ENCODE measurements at regions not wholly inside any gene's neighbourhood (a gene's known extent, or its start where the extent isn't known, plus 50 kb on each side); places are given as distances from the start of the nearest gene placed in this dataset.

DNA sequence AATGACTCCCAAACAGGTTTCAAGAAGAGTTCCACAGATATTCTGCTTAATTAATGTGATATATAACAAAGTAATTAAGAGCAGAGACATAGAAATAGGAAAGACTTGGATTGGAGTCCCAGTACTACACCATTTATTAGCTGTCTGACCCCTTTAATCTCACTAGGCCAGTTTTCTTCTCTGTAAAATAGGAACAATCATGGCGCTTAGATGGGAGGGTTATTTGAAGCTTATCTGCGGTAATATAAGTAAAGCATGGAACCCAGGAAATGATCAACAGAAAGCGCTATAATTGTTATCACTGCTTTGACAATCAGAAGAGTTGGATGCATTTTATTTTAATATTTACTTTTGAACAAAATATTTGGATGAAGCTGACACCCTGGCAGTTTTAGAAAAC, 71.3 kb upstream of the IFNE start:
- no peak for TF ChIP-seq POLR2A (IDR thresholded peaks at IDR 0.05; ENCODE audit: low read depth, low read length)
- TF ChIP-seq POU2F2 (IDR thresholded peaks at IDR 0.05; ENCODE audit: low read depth, low read length): no peak
- TF ChIP-seq POLR2AphosphoS5 (IDR thresholded peaks at IDR 0.05; ENCODE audit: low read depth, low read length): no peak

Data from GM12891 (cell line).